ENCODE measurements at regions not wholly inside any gene's neighbourhood (a gene's known extent, or its start where the extent isn't known, plus 50 kb on each side); places are given as distances from the start of the nearest gene placed in this dataset.

GRCh38 chr14:100638211-100638855 lies 51.1 kb upstream of the BEGAIN start:
- no peak for DNase-seq (ENCODE audit: low spot score)
- Histone ChIP-seq H3K9me3 (no peaks in the 10 kb centered on the region), H3K4me3 (no peak overlapping the region), H3K27me3 (replicated peaks; ENCODE audit: insufficient read depth) (no peaks in the 10 kb centered on the region), H3K4me1 (replicated peaks) (no peaks in the 10 kb centered on the region), H3K27ac (no peak overlapping the region), H3K36me3 (no peaks in the 10 kb centered on the region)
- 93% methylated on average over 7 of the region's 14 CpGs for WGBS
- intact Hi-C loops (cut with DNase I): no loop called here
- TF ChIP-seq CTCF (IDR thresholded peaks at IDR 0.05) (no peak), POLR2AphosphoS5 (IDR thresholded peaks at IDR 0.05) (no peak), POLR2A (IDR thresholded peaks at IDR 0.05) (no peak)

DNA sequence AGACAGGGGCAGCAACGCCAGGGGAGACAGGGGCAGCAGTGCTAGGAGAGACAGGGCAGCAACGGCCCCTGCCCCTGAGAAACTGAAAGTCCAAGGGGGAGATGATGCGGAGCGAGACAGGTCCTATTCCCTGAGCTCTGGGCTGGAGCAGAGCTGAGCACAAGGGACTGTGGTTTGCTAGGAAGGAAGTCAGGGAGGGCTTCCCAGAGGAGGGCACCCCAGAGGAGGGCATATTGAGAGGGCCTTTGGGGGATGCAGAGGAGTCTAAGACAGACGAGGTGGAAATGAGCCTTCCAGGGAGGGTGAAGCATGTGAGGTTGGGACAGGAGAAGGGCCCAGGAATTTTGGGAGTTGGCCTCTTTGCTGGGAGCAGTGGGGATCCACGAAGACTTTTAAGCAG lies 52.1 kb upstream of the BEGAIN start:
- Histone ChIP-seq H3K27ac (no peak overlapping the region), H3K9me3 (no peaks in the 10 kb centered on the region), H3K27me3 (replicated peaks; ENCODE audit: insufficient read depth) (no peaks in the 10 kb centered on the region), H3K4me3 (no peak overlapping the region), H3K4me1 (replicated peaks) (no peaks in the 10 kb centered on the region), H3K36me3 (no peaks in the 10 kb centered on the region)
- intact Hi-C loops (cut with DNase I): no loop called here
- 96% methylated on average over 6 of the region's 6 CpGs for WGBS
- TF ChIP-seq POLR2AphosphoS5 (IDR thresholded peaks at IDR 0.05) (no peak), POLR2A (IDR thresholded peaks at IDR 0.05) (no peak), CTCF (IDR thresholded peaks at IDR 0.05) (no peak)
- DNase-seq (ENCODE audit: low spot score): no peak

- no peak for DNase-seq (ENCODE audit: low spot score)
- intact Hi-C loops (cut with DNase I): no loop called here
- H3K9me3 ChIP-seq: no peaks in the 10 kb centered on the region
- H3K4me1 ChIP-seq (replicated peaks): no peaks in the 10 kb centered on the region
- H3K27me3 ChIP-seq (replicated peaks; ENCODE audit: insufficient read depth): no peaks in the 10 kb centered on the region
- no peak for TF ChIP-seq CTCF (IDR thresholded peaks at IDR 0.05)
- TF ChIP-seq POLR2A (IDR thresholded peaks at IDR 0.05): no peak
- TF ChIP-seq POLR2AphosphoS5 (IDR thresholded peaks at IDR 0.05): no peak
- H3K4me3 ChIP-seq: no peak overlapping the region
- 90% methylated on average over 20 of the region's 20 CpGs for WGBS
- no peaks in the 10 kb centered on the region for H3K36me3 ChIP-seq
- H3K27ac ChIP-seq: no peak overlapping the region
Observed at GRCh38 chr14:100640471-100641273, 53.5 kb upstream of the BEGAIN start.

DNA sequence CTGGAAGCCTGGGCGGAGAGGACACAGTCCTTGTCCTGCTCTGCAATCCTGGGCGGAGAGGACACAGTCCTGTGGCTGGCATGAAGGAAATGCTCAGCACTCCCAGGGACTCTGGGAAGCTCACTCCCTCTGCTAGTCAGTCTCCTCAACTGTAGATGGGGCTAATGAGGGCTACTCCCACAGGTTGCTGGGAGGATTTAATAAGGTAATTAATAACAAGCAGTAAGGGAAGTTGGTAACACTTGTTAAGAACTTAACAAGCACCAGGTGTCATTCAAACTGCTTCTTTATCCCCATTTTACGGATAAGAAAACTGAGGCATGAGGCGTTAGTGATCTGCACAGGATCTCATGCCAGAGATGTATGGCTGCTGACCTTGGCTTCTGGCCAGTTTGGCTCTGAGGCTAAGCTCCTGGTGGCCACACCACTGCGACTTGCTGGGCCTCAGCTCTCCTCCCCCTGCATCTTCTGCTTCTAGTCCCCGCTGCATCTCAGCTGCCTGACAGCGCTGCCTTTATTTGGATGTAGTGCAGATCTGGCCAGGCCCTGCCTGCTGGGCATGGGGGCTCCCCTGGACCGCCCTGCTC lies 54.1 kb upstream of the BEGAIN start:
- DNase-seq (ENCODE audit: low spot score): no peak
- Histone ChIP-seq H3K4me3 (no peak overlapping the region), H3K27ac (no peak overlapping the region), H3K27me3 (replicated peaks; ENCODE audit: insufficient read depth) (no peaks in the 10 kb centered on the region), H3K36me3 (no peaks in the 10 kb centered on the region), H3K9me3 (no peaks in the 10 kb centered on the region), H3K4me1 (replicated peaks) (no peaks in the 10 kb centered on the region)
- intact Hi-C loops (cut with DNase I): no loop called here
- WGBS: 95% methylated on average over 8 of the region's 8 CpGs
- TF ChIP-seq CTCF (IDR thresholded peaks at IDR 0.05): no peak
- TF ChIP-seq POLR2AphosphoS5 (IDR thresholded peaks at IDR 0.05): no peak
- TF ChIP-seq POLR2A (IDR thresholded peaks at IDR 0.05): no peak

Data from prostate gland (tissue), 2 donors.